ENCODE measurements at regions not wholly inside any gene's neighbourhood (a gene's known extent, or its start where the extent isn't known, plus 50 kb on each side); places are given as distances from the start of the nearest gene placed in this dataset.

GRCh38 chr11:95517453-95517852, 272.1 kb downstream of the FAM76B start:
- no peaks in the 10 kb centered on the region for H3K36me3 ChIP-seq (ENCODE audit: control insufficient read depth, insufficient read depth, low read length)
- peaks cover 8% of the 10 kb centered on the region for H3K4me1 ChIP-seq

GRCh38 chr11:95516786-95517185, 272.8 kb downstream of the FAM76B start:
- no peak for DNase-seq
- Mint-ChIP-seq H3K9me3 (ENCODE audit: unreplicated experiment) (no peaks in the 10 kb centered on the region), H3K27ac (ENCODE audit: unreplicated experiment) (no peak overlapping the region), H3K4me1 (ENCODE audit: low read depth, unreplicated experiment) (peaks cover 14% of the 10 kb centered on the region), H3K4me3 (ENCODE audit: unreplicated experiment) (no peak overlapping the region), H3K36me3 (ENCODE audit: insufficient read depth, unreplicated experiment) (no peaks in the 10 kb centered on the region), H3K27me3 (ENCODE audit: insufficient read depth, unreplicated experiment) (no peaks in the 10 kb centered on the region)
- CTCF ChIA-PET, result no interaction called here
- no peak overlapping the region for H3K4me3 ChIP-seq (ENCODE audit: low read depth, low read length)
- no peak for TF ChIP-seq CTCF (IDR thresholded peaks at IDR 0.05; ENCODE audit: insufficient read depth in 1 of 2, low read depth in 1 of 2, low read length in 1 of 2, severe bottlenecking in 1 of 2, unreplicated experiment in 1 of 2)
- H3K36me3 ChIP-seq (ENCODE audit: control insufficient read depth, insufficient read depth, low read length), result no peaks in the 10 kb centered on the region
- no peaks in the 10 kb centered on the region for H3K27me3 ChIP-seq (replicated peaks; ENCODE audit: control insufficient read depth, insufficient read depth, low read length)
- POLR2A ChIA-PET, result no interaction called here
- intact Hi-C loops (cut with micrococcal nuclease; ENCODE audit: unreplicated experiment), result no loop called here
- H3K9me3 ChIP-seq, result no peaks in the 10 kb centered on the region
- no TSS peak for BruUV-seq (replicated peaks)
- H3K4me1 ChIP-seq, result peaks cover 12% of the 10 kb centered on the region

More at GRCh38 chr11:95517453-95517852, 272.1 kb downstream of the FAM76B start:
- BruUV-seq (replicated peaks), result no TSS peak
- Mint-ChIP-seq H3K36me3 (ENCODE audit: insufficient read depth, unreplicated experiment) (no peaks in the 10 kb centered on the region), H3K9me3 (ENCODE audit: unreplicated experiment) (no peaks in the 10 kb centered on the region), H3K4me1 (ENCODE audit: low read depth, unreplicated experiment) (peaks cover 12% of the 10 kb centered on the region), H3K27ac (ENCODE audit: unreplicated experiment) (no peak overlapping the region), H3K27me3 (ENCODE audit: insufficient read depth, unreplicated experiment) (no peaks in the 10 kb centered on the region), H3K4me3 (ENCODE audit: unreplicated experiment) (no peak overlapping the region)
- H3K9me3 ChIP-seq, result no peaks in the 10 kb centered on the region
- intact Hi-C loops (cut with micrococcal nuclease; ENCODE audit: unreplicated experiment), result no loop called here
- H3K27me3 ChIP-seq (replicated peaks; ENCODE audit: control insufficient read depth, insufficient read depth, low read length), result no peaks in the 10 kb centered on the region
- no peak for TF ChIP-seq CTCF (IDR thresholded peaks at IDR 0.05; ENCODE audit: insufficient read depth in 1 of 2, low read depth in 1 of 2, low read length in 1 of 2, severe bottlenecking in 1 of 2, unreplicated experiment in 1 of 2)
- DNase-seq, result no peak
- no peak overlapping the region for H3K4me3 ChIP-seq (ENCODE audit: low read depth, low read length)
- ChIA-PET POLR2A (no interaction called here), CTCF (no interaction called here)

GRCh38 chr11:95516175-95516574, 273.4 kb downstream of the FAM76B start:
- H3K27ac Mint-ChIP-seq (ENCODE audit: unreplicated experiment), result no peak overlapping the region
- DNase-seq, result no peak
- H3K4me3 Mint-ChIP-seq (ENCODE audit: unreplicated experiment), result no peak overlapping the region
- no peak for TF ChIP-seq CTCF (IDR thresholded peaks at IDR 0.05; ENCODE audit: insufficient read depth in 1 of 2, low read depth in 1 of 2, low read length in 1 of 2, severe bottlenecking in 1 of 2, unreplicated experiment in 1 of 2)
- ChIA-PET CTCF (no interaction called here), POLR2A (no interaction called here)
- intact Hi-C loops (cut with micrococcal nuclease; ENCODE audit: unreplicated experiment), result no loop called here
- H3K4me1 Mint-ChIP-seq (ENCODE audit: low read depth, unreplicated experiment), result peaks cover 14% of the 10 kb centered on the region
- Histone ChIP-seq H3K27me3 (replicated peaks; ENCODE audit: control insufficient read depth, insufficient read depth, low read length) (no peaks in the 10 kb centered on the region), H3K36me3 (ENCODE audit: control insufficient read depth, insufficient read depth, low read length) (no peaks in the 10 kb centered on the region), H3K4me1 (peaks cover 12% of the 10 kb centered on the region), H3K4me3 (ENCODE audit: low read depth, low read length) (no peak overlapping the region), H3K9me3 (no peaks in the 10 kb centered on the region)
- no peaks in the 10 kb centered on the region for H3K36me3 Mint-ChIP-seq (ENCODE audit: insufficient read depth, unreplicated experiment)
- BruUV-seq (replicated peaks), result no TSS peak
- no peaks in the 10 kb centered on the region for H3K9me3 Mint-ChIP-seq (ENCODE audit: unreplicated experiment)
- H3K27me3 Mint-ChIP-seq (ENCODE audit: insufficient read depth, unreplicated experiment), result no peaks in the 10 kb centered on the region

All from Caco-2 (cell line).